OCI-LY3 (cell line): ENCODE measurements at regions not wholly inside any gene's neighbourhood (a gene's known extent, or its start where the extent isn't known, plus 50 kb on each side); places are given as distances from the start of the nearest gene placed in this dataset.
"Not testable (repeated sequence)": the region's sequence is repeated elsewhere in the genome, so short reads cannot be mapped to it uniquely, and the experiment has no call there.

Experiments used
- H2AFZ ChIP-seq: fragments of 200-600, 300-600 bp; shearing (Covaris generic); 2 replicates; pipeline ENCODE4 v1.6.0; 2014; ENCODE audit warnings: antibody characterized with exemption, low read depth, low read length
- H3K27ac ChIP-seq: fragments of 200-600, 300-600 bp; sonication (generic); 2 replicates; pipeline ENCODE4 v1.5.1; 2014; ENCODE audit warnings: mild to moderate bottlenecking, low read length, moderate library complexity, mixed read lengths
- H3K27me3 ChIP-seq: fragments of 200-600, 300-600 bp; sonication (generic); 2 replicates; pipeline ENCODE4 v1.6.1; 2014; ENCODE audit warnings: low read depth, low read length, mixed read lengths
- H3K36me3 ChIP-seq: fragments of 200-600, 300-600 bp; sonication (generic); replicated peaks from 2 replicates; pipeline ENCODE3; 2014; ENCODE audit warnings: low read depth, low read length, mixed read lengths
- H3K4me1 ChIP-seq: fragments of 300-600, 200-600 bp; sonication (generic); 2 replicates; pipeline ENCODE4 v1.6.1; 2014; ENCODE audit warnings: low read length, mixed read lengths
- H3K4me2 ChIP-seq: fragments of 200-600, 300-600 bp; sonication (generic); 2 replicates; pipeline ENCODE4 v1.6.1; 2014; ENCODE audit warnings: low read length, mixed read lengths
- H3K4me3 ChIP-seq: fragments of 300-600, 200-600 bp; sonication (generic); 2 replicates; pipeline ENCODE4 v1.5.1; 2014; ENCODE audit warnings: antibody characterized with exemption, mild to moderate bottlenecking, low read length, moderate library complexity
- H3K79me2 ChIP-seq: fragments of 300-600, 200-600 bp; shearing (Covaris generic); 2 replicates; pipeline ENCODE4 v1.6.1; 2014; ENCODE audit warnings: mild to moderate bottlenecking, low read length, mixed read lengths
- H3K9ac ChIP-seq: fragments of 300-600, 200-600 bp; shearing (Covaris generic); 2 replicates; pipeline ENCODE4 v1.6.0; 2014; ENCODE audit warnings: mild to moderate bottlenecking, low read length, moderate library complexity
- H3K9me3 ChIP-seq: fragments of 200-600, 300-600 bp; shearing (Covaris generic); 2 replicates; pipeline ENCODE4 v1.6.1; 2014; ENCODE audit warnings: low read length, mixed read lengths; ENCODE audit not compliant: insufficient read depth
- H4K20me1 ChIP-seq: fragments of 200-600, 300-600 bp; sonication (generic); 2 replicates; pipeline ENCODE4 v1.6.1; 2016; ENCODE audit warnings: low read length, mixed read lengths; ENCODE audit not compliant: insufficient read depth
- CTCF ChIP-seq: fragments of 200-600, 300-600 bp; sonication (generic); IDR thresholded peaks from 2 replicates; pipeline ENCODE4 v1.5.1; 2014; ENCODE audit warnings: antibody characterized with exemption, low read length, low read depth
- EZH2phosphoT487 ChIP-seq: fragments of 200-600 bp; shearing (Covaris generic); IDR thresholded peaks from 2 replicates; pipeline ENCODE4 v1.6.1; 2018; ENCODE audit warnings: antibody characterized with exemption, mixed run types, low read depth

DNA sequence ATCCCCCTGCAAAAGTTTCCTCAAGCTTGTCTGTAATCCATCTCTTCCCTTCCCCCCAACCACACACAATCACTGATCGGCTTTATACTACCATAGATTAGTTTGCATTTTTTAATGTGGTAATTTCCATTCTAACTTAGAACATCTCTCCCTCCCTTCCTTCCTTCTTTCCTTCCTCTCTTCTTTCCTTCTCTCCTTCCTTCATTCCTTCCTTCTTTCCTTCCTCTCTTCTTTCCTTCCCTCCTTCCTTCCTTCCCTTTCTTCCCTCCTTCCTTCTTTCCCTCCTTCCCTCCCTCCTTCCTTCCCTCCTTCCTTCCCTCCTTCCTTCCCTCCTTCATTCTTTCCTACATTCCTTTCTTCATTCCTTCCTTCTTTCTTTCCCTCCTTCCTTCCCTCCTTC lies 166.2 kb upstream of the MSX2 start:
- Histone ChIP-seq H3K27me3 (peaks cover 19% of the 10 kb centered on the region), H3K4me2 (no peak overlapping the region), H3K9me3 (no peaks in the 10 kb centered on the region), H2AFZ (no peak overlapping the region), H4K20me1 (no peaks in the 10 kb centered on the region), H3K27ac (no peak overlapping the region), H3K4me3 (no peak overlapping the region), H3K4me1 (peaks cover 4% of the 10 kb centered on the region; the same call in 1 of the 2 replicates), H3K36me3 (no peaks in the 10 kb centered on the region), H3K9ac (no peak overlapping the region), H3K79me2 (no peaks in the 10 kb centered on the region)
- no peak for TF ChIP-seq CTCF
- TF ChIP-seq EZH2phosphoT487 = no peak

DNA sequence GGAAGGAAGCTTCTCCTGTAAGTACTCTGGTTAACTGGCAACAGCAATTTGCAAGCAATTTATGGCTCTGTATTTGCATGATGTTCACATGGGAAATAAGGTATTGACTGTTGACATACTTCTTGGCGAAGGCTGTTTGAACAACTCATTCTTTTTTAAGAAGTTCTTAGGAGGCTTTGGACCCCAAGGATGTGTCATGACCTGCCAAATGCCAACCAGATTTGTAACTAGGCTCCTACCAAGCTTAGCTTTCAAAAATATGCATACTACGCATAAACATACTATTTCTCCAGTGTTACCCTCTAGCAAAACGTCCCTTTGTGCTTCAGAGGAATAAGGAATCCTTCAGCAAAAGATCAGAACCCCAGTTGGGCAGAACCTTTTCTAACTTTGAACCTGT lies 165.2 kb upstream of the MSX2 start:
- Histone ChIP-seq H3K79me2 (no peaks in the 10 kb centered on the region), H3K9ac (no peak overlapping the region)

DNA sequence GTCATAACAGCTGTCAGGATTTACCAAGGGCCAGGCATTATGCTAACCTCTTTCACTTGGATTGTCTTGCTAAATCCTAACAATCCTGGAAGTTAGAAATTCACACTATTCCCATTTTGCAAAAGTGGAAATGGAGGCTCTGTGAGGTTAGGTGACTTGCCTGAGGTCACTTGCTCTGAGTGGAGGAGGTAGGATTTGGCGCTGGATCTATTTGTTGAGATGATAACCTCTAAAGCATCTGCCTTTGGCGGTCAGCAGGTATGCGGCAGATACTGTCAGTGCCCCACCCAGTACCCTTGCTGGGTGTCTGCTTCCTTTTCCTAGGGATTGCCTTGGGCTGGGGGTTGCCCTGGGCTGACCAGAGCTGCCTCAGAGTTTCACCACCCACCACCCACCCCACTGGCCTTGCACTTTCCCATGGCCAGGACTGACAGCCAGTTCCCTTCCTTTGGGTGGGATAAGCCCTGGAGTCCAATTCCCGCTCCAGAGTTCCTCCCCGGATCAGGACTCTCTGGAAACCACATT lies 164.8 kb upstream of the MSX2 start:
- Histone ChIP-seq H3K27me3 (peaks cover 19% of the 10 kb centered on the region), H3K4me1 (peaks cover 4% of the 10 kb centered on the region; the same call in 1 of the 2 replicates), H3K9ac (no peak overlapping the region), H3K9me3 (no peaks in the 10 kb centered on the region), H3K36me3 (no peaks in the 10 kb centered on the region), H3K27ac (no peak overlapping the region), H2AFZ (no peak overlapping the region), H3K79me2 (no peaks in the 10 kb centered on the region), H3K4me3 (no peak overlapping the region), H3K4me2 (no peak overlapping the region), H4K20me1 (no peaks in the 10 kb centered on the region)
- TF ChIP-seq EZH2phosphoT487 (no peak), CTCF (no peak)

More for the DNA sequence above, 165.2 kb upstream of the MSX2 start:
- Histone ChIP-seq H3K4me3 (no peak overlapping the region), H2AFZ (no peak overlapping the region), H3K4me1 (peaks cover 4% of the 10 kb centered on the region; the same call in 1 of the 2 replicates), H3K4me2 (no peak overlapping the region), H3K36me3 (no peaks in the 10 kb centered on the region), H3K27ac (no peak overlapping the region), H3K27me3 (peaks cover 19% of the 10 kb centered on the region), H4K20me1 (no peaks in the 10 kb centered on the region), H3K9me3 (no peaks in the 10 kb centered on the region)
- TF ChIP-seq EZH2phosphoT487 (no peak), CTCF (no peak)

- H3K4me3 ChIP-seq = no peak overlapping the region
- H4K20me1 ChIP-seq = no peaks in the 10 kb centered on the region
- no peak for TF ChIP-seq EZH2phosphoT487
- no peak for TF ChIP-seq CTCF
- no peak overlapping the region for H3K9ac ChIP-seq
- H2AFZ ChIP-seq = no peak overlapping the region
- no peaks in the 10 kb centered on the region for H3K79me2 ChIP-seq
- H3K4me1 ChIP-seq = peaks cover under 1% of the 10 kb centered on the region; the same call in 1 of the 2 replicates
- H3K4me2 ChIP-seq = no peak overlapping the region
- H3K27ac ChIP-seq = no peak overlapping the region
- no peaks in the 10 kb centered on the region for H3K36me3 ChIP-seq
- no peaks in the 10 kb centered on the region for H3K9me3 ChIP-seq
- peaks cover 19% of the 10 kb centered on the region for H3K27me3 ChIP-seq
Observed at GRCh38 chr5:174560861-174561260, 163.5 kb upstream of the MSX2 start.

DNA sequence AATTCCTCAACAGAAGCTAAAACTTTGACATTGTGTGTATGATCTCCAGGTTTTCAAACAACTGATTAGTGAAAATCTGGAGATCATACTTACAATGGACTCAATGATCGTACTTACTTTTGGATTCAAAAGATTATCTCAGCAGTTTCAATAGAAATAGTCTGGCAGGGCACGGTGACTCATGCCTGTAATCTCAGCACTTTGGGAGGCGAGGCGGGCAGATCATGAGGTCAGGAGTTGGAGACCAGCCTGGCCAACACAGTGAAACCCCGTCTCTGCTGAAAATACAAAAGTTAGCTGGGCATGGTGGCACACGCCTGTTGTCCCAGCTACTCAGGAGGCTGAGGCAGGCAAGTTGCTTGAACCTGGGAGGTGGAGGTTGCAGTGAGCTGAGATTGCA lies 161.3 kb upstream of the MSX2 start:
- not testable (repeated sequence) for H3K36me3 ChIP-seq, H3K4me2 ChIP-seq, H3K27ac ChIP-seq, H2AFZ ChIP-seq, H3K4me3 ChIP-seq, H3K9ac ChIP-seq, H4K20me1 ChIP-seq, H3K9me3 ChIP-seq, H3K79me2 ChIP-seq, H3K4me1 ChIP-seq
- H3K27me3 ChIP-seq = peaks cover 19% of the 10 kb centered on the region
